ENCODE measurements at regions not wholly inside any gene's neighbourhood (a gene's known extent, or its start where the extent isn't known, plus 50 kb on each side); places are given as distances from the start of the nearest gene placed in this dataset.

DNA sequence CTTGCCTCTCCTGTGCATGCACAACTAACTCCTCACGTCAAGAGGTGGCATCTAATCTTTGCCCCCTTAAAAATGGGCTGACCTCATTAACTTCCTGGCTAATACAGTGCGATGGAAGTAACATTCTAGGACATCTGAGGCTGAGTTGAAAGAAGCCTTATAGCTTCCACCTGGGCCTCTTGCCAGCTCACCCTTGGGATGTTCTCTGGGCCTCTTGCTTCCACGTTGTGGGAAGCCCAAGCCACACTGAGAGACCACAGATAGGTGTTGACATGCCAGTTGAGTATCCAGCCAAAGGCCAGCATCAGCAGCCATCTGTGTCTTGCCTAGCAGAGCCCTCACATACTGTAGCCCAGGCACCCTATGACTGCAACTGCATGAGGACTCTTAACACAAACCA lies 60.8 kb upstream of the GDF10 start:
- TF ChIP-seq, protein P1, sequence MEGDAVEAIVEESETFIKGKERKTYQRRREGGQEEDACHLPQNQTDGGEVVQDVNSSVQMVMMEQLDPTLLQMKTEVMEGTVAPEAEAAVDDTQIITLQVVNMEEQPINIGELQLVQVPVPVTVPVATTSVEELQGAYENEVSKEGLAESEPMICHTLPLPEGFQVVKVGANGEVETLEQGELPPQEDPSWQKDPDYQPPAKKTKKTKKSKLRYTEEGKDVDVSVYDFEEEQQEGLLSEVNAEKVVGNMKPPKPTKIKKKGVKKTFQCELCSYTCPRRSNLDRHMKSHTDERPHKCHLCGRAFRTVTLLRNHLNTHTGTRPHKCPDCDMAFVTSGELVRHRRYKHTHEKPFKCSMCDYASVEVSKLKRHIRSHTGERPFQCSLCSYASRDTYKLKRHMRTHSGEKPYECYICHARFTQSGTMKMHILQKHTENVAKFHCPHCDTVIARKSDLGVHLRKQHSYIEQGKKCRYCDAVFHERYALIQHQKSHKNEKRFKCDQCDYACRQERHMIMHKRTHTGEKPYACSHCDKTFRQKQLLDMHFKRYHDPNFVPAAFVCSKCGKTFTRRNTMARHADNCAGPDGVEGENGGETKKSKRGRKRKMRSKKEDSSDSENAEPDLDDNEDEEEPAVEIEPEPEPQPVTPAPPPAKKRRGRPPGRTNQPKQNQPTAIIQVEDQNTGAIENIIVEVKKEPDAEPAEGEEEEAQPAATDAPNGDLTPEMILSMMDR (IDR thresholded peaks at IDR 0.05) = no peak
- TF ChIP-seq POLR2A (IDR thresholded peaks at IDR 0.05) = no peak
